ENCODE measurements at regions not wholly inside any gene's neighbourhood (a gene's known extent, or its start where the extent isn't known, plus 50 kb on each side); places are given as distances from the start of the nearest gene placed in this dataset.
"Not testable (repeated sequence)": the region's sequence is repeated elsewhere in the genome, so short reads cannot be mapped to it uniquely, and the experiment has no call there.

DNA sequence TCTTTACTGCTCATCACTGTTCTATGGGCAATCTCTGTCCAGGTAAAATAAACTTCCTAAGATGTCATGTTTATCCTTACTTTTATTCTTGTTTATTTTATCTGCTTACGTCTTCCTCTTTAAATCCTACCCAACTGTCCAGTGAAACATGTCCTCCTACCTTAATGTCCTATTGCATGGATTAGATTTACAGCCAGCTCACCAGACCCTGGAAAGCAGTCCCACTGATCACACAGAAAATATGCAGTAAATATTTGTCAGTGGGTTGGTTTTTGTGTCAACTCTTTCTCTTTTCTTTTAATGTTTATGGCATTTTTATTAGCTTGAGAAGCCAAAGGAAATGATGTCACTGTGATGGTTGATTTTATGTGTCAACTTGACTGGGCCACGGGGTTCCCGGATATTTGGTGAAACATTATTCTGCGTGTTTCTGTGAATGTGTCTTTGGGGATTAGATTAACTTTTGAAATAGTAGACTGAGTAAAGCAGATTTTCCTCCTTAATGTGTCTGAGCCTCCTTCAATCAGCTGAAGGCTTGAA, 258.3 kb downstream of the SRGAP2C start:
- DNase-seq (ENCODE audit: low read depth in 2 of 2), result no peak

DNA sequence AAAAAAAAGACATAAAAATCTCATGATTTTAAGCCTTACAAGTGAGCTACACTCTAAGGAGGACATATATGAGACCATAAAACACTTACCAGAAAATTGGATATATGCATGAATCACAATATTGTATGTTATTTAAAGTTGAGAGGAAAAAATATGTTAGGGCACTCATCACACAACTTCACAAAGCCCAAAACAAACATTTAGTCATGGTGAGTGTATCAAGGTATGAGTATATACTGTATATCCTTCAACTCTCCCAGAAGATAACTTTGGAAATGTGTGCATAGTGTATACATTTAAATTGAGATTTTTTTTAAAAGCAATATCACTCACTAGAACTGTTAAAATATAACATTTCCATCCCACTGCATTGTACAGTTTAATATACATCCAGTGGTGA, 259.3 kb downstream of the SRGAP2C start:
- DNase-seq (ENCODE audit: low read depth in 2 of 2), result no peak

DNA sequence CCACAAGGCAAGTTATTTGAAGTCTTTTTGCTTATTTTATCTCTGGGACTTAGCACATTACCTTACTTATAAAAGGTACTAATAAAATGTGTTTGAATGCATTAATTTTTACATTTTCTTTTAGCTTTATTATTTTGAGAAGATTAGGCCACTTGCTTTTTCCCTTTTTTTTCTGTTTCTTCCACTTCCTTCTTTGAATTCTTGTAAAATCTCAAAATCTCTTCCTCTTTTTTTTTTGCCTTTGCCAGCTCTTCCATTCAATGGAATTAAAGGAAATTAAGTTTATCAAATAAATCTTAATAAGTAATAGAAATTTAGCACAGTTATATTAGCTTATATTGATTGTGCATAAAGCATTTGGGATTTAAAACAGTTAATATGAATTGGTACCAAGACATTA, 260.9 kb downstream of the SRGAP2C start:
- no peak for DNase-seq (ENCODE audit: low read depth in 2 of 2)

DNA sequence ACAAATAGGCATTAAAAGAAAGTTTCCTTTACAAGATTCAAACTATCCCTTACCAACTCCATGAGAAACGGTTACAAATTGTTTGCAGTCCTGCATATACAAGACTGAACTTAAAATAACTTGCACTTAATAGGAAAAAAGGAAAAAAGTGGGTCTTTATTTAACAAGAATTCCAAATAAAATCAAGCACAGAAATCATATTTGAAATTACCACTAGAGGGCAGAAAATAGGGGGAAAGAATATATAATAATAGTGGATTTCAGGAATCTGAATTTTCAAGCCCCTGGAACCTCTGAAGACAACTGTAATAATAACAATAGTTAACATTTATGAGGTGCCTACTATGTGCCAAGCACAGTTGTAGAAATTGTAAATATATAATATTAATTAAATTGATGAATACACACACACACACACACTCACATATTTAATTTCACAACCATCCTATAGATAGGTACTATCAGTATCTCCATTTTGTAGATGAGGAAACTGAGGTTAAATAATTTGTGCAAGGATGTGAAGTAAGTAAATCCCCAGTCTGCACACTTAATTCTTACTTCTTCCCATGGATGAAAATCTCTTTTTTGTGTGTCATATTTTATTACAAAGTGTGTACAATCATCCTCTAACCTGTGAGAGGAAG, 262.6 kb downstream of the SRGAP2C start:
- not testable (repeated sequence) for DNase-seq (ENCODE audit: low read depth in 2 of 2)

DNA sequence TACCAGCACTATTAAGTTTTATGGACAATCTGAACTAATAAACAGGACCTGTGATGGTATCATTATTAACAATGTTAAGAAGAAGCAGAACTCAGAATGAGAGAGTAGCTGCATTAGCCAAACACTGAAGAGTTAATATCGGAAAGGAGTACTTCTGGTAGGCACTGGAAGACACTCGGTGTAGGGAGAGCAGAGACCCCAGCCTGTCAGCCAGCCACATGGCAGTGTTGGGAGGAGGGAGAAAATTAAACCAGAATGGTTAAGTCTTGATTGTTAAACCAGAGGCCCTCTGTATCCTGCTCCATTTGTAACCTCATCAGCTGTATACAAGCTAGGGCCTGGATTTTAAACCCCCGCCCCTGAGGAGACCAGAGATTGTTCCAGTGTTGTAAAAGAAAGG, 263.3 kb downstream of the SRGAP2C start:
- DNase-seq (ENCODE audit: low read depth in 2 of 2), result not testable (repeated sequence)

DNA sequence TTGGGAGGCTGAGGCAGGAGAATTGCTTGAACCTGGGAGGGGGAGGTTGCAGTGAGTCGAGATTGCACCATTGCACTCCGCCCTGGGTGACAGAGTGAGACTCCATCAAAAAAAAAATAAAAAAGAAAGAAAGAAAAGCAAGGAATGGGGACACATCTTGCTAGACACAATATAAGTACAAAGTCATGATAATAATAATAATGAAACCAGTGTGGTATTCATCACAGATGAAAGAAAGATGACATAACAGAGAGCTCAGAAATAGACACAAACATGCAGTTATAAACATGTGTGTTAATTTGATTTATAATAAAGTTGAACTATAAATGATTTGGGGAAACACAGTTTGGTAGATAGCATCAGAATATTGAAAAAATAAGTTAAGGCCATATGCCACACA, 264.1 kb downstream of the SRGAP2C start:
- DNase-seq (ENCODE audit: low read depth in 2 of 2), result no peak

DNA sequence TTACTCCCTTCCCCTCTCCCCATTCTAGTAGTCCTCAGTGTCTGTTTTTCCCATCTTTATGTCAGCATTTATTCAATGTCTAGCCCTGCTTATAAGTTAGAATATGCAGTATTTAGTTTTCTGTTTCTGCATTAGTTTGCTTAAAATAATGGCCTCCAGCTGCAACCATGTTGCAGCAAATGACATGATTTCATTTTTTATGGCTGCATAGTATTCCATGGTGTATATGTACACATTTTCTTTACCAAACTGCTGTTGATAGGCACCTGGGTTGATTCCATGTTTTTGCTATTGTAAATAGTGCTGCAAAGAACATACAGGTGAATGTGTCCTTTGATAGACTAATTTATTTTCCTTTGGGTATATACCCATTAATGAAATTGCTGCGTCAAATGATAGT, 267.7 kb downstream of the SRGAP2C start:
- no peak for DNase-seq (ENCODE audit: low read depth in 2 of 2)

DNA sequence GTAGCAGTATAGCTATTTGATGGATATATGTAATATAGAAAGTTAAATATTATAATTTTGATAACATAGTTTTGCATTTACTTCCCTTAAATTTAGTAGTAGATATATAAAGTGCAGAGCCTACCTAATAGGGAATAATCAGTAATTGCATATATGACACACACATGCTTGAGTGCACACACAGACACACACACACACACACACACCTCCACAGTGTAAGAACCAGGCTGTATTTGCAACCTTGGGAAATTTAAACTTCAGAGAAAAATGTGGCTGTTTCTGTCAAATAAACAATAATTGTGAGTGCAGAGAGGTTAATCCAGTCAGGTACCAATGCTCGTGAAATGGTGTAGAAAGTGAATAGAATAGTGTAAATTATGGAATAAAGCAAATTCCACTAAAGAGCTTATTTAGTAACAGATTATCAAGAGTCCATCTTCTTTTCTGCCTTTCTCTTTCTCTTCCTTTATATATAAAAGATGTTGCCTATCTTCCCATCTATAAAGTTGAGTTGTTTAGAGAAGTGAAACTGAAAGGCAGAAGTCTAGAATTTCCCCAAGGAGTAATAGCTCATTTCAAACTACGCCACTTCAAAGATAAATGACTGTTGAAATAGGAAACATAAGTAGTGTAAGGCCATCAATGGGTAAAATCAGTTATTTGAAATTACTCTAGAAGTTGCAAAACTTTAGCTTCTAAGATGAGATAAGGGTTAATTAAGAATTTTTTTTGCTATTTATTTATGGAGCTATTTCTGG, 273.7 kb downstream of the SRGAP2C start:
- no peak for DNase-seq (ENCODE audit: low read depth in 2 of 2)

DNA sequence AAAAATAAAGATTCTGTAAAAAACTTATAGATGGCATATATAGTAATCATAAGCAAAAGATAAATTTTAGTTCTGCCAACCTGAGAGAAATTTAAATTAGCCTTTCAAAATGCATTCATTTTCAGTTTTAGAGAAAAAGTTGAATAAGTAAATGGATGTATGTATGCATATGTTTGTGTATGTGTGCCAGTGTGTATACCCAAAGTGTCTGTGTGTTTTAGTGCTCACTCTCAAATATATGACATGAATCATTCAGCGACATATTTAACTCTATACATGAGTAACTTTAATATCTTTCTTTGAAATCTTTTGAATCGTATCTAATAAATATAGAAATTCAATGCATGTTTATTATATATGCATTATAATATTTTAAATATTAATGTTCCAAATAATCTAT, 274.5 kb downstream of the SRGAP2C start:
- no peak for DNase-seq (ENCODE audit: low read depth in 2 of 2)

DNA sequence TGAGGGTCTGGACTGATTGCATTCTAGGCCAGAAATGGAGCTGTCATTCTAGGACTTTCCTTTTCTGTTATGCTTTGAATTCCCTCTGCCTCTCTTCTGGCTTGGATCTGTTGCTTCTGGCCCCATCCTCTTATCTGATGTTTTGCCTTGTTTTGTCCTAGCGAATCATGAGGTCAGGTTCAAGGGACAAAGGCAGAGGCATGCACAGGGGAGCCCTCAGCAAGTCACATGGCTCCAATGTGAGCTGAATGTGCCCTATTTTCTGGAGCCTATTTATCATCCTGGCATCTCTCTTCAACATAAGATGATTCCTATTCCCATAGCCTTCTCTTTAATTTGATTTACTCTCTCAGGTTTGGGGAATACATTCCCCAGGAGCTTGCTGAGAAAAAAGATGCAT, 284.6 kb downstream of the SRGAP2C start:
- DNase-seq (ENCODE audit: low read depth in 2 of 2), result not testable (repeated sequence)

DNA sequence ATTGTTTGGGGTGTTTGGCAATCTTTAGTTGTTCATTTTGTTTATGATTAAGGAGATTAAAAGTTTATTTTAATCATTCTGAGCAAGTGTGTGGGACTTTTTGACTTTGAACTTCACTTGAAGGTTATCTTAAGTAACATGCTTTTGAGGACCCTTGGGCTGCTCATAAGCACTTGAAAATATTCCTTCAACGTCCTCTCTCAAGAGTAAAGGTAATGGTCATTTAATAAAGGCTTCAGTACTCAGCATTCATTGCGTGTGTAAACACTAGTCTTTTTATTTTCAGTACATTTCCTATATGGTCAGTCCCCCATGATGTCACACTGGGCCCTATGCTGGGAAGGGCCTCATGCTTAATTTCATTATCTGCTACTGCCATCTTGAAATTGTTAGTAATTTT, 285.6 kb downstream of the SRGAP2C start:
- DNase-seq (ENCODE audit: low read depth in 2 of 2), result not testable (repeated sequence)

DNA sequence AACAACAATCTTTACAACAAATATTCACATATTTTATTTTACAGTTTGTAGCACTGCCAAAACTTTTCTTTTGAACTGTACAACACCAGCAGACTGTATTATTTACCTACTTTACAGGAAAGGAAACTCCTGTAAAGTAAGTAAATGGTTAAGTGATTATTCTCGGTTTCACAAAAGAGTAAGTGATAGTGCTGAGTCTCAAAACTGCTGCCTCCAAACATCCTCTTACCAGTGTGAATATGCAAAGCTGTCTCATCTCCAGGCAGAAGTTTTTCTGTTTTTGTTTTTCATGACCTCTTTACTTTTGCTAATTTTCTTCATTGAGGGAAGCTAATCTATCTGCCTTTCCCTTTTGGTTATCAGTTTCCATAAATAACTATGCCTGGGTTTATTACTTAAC, 286.7 kb downstream of the SRGAP2C start:
- no peak for DNase-seq (ENCODE audit: low read depth in 2 of 2)

DNA sequence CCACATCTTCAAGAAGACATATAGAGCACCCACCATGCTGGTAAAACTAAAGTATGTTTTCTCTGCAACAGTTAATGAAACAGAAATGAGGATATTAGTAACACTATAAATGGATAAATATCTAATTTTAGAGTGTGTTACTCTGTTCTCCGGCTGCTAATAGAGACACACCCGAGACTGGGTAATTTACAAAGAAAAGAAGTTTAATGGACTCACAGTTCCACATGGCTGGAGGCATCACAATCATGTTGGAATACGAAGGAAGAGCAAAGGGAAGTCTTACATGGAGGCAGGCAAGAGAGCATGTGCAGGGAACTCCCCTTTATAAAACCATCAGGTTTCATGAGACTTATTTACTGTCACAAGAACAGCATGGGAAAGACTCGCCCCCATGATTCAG, 287.2 kb downstream of the SRGAP2C start:
- DNase-seq (ENCODE audit: low read depth in 2 of 2), result no peak

DNA sequence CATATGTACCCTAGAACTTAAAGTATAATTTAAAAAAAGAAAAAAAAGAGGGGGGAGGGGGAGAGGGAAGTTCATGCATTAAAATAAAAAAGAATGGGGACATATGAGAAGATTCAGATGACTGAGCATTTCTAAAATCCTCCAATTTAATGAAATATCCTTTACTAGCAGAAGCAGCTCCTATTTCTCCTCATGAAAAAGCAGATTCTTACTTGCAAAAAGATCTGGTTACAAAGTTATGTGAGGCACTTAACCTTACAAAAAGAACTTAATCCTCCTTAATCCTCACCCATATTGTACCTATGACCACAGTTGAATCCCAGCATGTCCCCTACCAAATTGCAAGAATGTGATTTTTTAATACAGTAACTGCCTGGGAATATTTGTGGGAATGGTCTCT, 298.5 kb downstream of the SRGAP2C start:
- no peak for DNase-seq (ENCODE audit: low read depth in 2 of 2)

DNA sequence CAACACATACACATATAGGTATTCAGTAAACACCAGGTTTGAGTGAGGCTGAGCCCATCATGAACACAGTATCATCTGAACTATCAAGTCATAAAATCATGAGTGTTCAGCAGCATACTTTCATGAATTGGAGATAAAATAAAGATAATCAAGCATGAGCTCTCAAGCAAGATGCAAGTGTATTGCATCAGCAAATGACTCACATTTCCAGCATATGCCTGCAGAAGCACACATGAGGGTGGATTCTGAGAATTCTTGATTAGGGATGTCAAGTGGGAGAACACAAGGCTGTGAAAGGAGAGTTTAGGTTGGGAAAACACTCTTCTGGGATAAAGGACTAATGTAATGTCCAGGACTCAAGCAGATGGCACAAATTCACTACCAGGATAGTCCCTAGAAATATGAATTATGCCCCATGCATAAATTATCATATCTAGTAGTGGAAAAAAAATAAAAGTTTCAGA, 299.2 kb downstream of the SRGAP2C start:
- no peak for DNase-seq (ENCODE audit: low read depth in 2 of 2)

DNA sequence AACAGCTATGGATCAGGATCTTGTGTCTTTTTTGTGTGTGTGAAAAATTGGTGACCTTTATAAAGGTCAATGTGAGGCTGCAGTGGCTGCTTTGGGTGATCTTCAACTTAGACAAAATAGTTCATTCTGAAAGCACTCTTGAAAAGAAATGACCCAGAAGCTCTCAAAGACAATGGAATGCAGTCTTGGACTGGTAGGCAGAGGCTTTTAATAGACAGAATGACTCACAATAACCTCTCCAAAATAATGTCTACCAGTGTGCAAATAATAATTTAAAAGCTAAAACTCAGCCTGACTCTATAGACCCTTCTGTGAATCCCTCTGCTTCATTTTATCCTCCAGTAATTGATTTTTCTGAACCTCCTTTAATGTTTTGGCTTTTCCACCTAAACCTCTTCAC, 310.0 kb downstream of the SRGAP2C start:
- DNase-seq (ENCODE audit: low read depth in 2 of 2), result not testable (repeated sequence)

DNA sequence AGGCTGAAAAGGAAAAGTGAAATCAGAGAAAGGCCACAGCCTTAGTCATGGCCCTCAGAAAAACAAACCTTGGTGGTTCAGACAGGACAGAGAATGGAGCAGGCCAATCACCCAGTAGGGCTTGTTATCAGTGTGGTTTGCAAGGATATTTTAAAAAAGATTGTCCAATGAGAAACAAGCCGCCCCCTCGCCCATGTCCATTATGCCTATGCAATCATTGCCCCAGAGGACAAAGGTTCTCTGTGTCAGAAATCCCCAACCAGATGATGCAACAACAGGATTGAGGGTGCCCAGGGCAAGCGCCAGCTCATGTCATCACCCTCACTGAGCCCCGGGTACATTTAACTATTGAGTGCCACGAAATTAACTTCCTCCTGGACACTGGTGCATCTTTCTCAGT, 326.7 kb downstream of the SRGAP2C start:
- DNase-seq (ENCODE audit: low read depth in 2 of 2), result not testable (repeated sequence)

DNA sequence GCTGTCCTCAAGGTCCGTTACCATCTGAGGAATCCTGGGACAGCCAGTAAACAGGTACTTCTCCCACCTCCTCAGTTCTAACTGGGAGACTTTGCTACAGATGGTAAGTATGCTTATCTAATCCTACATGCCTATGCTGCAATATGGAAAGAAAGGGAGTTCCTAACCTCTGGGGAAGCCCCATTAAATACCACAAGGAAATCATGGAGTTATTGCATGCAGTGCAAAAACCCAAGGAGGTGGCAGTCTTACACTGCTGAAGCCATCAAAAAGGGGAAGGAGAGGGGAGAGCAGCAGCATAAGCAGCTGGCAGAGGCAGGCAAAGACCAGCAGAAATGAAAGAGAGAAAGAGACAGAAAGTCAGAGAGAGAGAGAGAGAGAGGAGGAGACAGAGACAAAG, 327.1 kb downstream of the SRGAP2C start:
- DNase-seq (ENCODE audit: low read depth in 2 of 2), result not testable (repeated sequence)

DNA sequence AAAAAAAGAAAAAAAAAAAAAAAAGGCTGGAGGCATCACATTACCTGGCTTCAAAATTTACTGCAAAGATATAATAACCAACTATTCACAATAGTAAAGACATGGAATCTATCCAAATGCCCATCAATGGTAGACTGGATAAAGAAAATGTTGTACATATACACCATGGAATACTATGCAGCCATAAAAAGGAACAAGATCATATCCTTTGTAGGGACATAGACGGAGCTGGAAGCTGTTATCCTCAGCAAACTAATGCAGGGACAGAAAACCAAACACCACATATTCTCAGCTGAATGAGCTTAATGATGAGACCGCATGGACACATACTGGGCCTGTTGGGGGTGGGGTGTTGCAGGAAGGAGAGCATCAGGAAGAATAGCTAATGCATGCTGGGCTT, 330.5 kb downstream of the SRGAP2C start:
- DNase-seq (ENCODE audit: low read depth in 2 of 2), result no peak

DNA sequence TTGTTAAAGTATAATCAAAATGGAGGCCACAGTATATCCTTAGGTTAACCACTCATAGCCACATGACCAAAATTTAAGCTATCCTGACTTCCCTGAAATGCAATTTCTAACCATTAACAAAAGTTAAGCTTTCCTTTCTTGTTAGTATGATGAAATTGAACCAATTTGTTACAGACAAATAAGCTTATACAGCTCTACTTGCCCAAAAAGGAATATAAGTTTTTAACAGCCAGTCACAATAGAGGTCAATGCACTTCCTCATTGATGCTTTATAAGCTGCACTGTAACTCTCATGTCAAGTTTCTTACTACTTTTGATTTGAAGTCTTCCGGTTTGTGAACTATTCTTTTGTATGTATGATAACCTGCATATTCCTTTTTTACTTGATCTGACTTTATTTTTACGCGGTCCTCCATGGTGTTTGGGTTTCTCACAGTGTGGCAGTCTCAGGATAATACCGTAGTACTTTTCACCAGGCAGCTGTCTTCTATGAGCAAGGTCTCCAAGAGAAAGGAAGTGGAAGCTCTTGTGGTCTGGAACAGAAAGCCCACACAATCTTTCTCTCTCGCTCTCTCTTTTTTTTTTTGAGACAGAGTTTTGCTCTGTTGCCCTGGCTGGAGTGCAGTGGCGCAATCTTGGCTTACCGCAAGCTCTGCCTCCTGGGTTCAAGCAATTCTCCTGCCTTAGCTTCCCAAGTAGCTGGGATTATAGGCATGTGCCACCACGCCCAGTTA, 331.6 kb downstream of the SRGAP2C start:
- DNase-seq (ENCODE audit: low read depth in 2 of 2), result no peak

DNA sequence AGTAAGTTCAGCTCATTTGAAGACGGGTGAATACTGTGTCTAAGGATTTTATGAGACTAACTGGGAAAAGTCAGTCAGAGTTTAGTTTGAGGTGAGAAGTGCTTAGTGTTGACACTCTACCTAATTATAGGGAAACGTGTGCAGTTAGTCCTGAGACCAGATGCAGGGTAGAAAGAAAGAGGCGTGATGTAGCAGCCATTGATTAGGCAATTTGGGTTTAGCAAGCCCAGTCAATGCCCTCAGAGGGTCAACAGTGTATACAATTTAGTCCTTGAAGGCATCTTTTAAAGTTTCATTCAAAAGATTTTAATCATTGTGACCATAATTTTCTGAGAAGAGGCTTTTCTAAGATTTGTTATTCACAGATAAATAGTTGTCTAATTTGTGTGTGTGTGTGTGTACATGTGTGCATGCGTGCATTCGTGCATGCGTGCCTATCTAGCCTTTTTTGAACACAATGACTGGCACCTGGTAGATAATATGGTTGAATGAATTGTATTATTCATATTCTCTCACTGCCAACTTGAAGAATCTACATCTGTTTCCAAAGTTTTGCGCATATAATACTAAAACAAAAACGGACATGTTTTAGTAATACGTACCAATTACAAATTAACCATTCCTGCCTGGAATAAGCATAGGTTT, 332.9 kb downstream of the SRGAP2C start:
- DNase-seq (ENCODE audit: low read depth in 2 of 2), result no peak

DNA sequence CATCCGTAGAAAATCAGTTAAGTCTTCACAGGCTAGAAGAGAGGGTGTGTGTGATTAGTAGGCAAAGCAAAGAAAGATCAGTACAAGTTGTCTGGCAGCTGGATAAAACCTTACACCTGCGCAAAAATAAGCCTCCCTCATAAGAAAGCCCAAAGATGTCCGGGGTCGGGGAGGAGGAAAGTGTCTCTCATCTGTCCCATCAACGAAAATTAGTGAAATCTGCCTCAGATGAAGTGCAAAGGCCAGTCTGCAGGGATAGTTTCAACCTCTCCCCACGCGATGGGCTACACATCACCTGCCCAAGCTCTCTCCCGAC, 333.9 kb downstream of the SRGAP2C start:
- DNase-seq (ENCODE audit: low read depth in 2 of 2), result no peak
